ENCODE measurements at regions not wholly inside any gene's neighbourhood (a gene's known extent, or its start where the extent isn't known, plus 50 kb on each side); places are given as distances from the start of the nearest gene placed in this dataset.
"Not testable (repeated sequence)": the region's sequence is repeated elsewhere in the genome, so short reads cannot be mapped to it uniquely, and the experiment has no call there.

DNA sequence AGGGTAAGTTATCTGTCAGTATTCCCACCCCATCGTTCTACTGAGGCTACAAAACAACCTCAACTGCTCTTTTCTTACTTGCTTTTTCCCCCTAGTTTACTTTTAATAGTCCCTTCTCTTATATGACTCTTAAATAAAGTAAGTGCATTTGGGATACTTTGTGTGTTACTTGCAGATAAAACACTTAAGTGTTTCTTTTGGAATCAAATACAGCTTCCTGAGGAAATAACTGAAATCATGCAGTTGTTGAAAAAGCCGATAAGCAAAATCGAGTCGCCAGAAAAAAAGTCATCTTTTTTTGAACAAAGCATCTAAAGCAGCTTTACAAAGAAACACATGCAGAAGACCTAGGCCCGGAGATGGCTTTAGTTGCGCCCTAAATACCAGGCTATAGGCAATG lies 53.5 kb upstream of the EPB41L4A start:
- DNase-seq, result no peak

DNA sequence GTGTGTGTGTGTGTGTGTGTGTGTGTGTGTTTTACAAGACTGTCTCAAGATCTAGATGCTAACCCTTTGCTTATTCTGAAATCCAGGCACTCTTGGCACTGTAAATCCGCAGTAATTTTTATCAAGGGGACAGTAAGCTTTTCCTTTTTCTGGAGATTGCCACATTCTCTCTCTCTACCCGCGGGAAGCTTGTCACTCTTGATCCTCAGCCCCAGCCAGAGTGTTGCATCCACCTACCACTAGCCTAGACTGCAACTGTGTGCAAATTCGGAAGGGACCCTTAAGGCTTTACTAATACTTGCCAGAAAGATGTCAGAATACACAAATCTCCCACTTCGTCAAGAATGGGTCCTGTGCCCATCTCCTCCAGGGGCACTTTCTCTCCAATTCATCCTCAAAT lies 54.9 kb upstream of the EPB41L4A start:
- no peak for DNase-seq

DNA sequence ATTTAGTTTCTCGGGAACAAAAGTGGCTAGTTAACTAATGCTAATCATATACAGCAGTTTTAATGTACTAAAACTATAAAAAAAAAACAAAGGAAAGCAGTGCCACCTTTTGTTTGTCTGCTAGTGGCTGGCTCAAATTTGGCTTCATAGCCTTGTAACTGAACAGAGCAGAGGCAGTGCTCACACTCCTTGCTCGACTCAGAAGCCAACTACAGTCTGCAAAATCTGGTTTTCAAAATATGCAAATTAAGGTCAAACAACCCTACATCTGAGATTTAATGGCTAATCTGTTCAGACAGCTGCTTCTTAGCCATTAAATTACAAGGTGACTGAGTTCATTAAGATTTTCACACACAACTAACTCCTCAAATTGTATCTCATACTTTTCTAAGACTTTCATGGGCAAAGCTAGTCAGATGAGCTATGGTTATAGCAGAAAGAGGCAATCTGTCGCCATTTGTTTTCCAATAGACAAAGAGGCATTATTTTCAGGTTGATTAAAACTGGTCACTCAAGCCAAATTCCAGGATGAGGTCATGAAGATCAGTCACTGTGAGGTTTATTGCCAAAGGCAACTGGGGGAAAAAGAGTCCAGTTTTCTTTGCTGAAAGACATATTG lies 56.8 kb upstream of the EPB41L4A start:
- no peak for DNase-seq

DNA sequence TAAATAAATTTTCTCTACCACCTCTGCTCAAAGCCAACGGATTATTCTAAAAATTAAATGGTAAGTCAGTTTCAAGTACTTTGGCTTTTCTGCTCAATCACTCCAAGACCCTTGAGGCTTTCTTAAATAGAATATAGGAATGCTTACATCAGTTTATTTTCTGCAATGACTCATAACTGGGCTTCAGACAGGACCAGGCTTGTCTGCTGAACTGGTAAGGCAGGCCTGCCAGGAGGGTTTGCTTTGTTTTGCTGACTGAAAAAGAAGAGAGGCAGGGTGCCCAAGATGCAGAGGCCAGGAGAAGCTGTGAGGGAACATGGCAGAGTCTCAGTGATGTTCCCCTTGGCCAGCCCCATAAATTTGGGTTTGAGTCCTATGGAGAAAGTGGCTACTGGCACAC lies 60.3 kb upstream of the EPB41L4A start:
- DNase-seq, result no peak

DNA sequence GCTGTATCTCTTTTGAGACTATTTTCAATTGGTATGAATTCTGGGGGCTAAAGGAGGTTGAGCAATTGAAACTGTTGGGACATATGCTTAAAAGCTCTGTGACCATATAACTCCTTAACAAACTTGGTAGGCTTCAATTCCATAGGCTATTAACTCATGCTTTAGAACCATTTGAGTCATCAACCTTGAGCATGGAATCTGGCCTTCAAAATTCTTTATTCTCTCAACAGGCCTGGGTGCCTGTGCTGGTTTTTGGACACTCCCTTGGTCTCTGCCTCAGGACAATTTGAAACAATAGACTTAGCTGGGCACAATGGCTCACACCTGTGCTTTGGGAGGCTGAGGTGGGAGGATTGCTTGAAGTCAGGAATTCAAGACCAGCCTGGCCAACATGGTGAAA lies 61.4 kb upstream of the EPB41L4A start:
- no peak for DNase-seq

DNA sequence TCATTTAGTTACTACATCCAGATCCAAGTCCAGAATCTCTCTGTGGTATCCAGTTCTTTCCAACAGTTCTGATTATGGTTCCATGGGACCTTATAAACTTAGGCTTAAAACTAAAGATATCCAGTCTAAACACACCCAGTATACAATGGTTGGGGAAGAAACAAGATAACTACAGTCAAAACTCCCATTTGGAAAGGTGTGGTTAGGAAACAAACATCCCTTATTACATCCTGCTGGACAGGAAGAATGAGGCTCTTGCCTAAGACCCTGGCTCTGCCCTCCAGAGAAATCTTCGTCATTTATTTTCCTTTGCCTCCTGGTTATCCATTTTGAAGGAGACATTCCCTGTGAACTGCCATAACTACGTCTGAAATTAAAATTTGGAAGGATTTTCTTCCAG lies 64.6 kb upstream of the EPB41L4A start:
- no peak for DNase-seq

DNA sequence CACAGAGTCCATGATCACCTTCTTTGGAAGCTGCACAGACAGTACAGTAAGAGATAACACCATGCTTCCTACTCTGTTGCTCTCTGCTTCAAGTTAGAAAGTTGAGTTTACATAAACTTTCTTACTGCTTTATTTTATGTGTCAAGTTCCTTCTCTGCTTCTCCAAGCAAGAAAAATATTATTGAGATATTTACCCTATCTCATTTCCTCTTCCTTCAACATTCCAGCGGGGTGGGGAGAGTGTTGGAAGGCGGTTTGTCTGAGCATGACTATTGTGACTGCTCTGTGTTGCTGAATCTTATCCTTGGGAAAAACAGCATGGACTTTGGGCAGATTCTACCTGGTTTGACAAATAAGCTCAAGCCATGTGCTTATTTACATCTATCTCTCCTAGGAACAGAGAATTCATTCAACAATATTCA lies 66.9 kb upstream of the EPB41L4A start:
- DNase-seq, result no peak

DNA sequence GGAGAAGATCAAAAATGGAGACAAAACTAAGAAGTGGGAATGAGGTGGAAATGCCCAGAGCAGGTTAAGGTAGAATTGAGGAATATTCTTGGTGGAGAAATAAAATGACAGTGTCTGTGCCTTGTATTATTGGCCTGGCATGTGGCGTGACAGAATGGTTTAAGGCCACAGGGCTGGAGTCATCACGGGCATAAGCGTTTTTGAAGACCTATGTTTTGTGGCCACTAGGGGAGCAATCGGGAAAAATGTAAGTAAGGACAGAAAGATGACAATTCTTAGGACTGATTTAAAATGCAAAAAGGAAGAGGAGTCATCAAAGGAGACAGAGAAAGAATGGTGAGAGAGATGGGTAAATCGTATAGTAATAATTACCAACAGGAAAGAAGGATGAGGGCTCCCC lies 72.2 kb upstream of the EPB41L4A start:
- DNase-seq, result peak; percentile 3

DNA sequence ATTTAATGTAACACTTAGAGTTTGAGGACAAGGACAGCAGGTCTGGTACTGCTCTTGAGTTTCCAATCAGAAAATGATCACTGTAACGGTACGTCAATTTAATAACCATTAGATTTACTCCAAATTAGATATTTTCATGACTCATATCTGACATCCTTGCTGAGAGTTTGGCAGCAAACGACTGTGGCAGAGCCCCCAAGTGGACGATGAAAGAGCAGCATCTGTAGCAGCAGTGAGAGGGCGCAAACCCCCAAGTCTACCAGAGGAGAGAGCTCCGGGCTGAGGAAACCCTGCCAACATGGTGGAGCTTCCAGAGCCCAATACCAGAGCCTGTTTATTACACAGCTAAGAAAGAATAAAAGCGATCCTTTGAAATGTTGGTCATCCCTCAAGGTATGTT lies 73.2 kb upstream of the EPB41L4A start:
- peak; percentile 81 for DNase-seq

DNA sequence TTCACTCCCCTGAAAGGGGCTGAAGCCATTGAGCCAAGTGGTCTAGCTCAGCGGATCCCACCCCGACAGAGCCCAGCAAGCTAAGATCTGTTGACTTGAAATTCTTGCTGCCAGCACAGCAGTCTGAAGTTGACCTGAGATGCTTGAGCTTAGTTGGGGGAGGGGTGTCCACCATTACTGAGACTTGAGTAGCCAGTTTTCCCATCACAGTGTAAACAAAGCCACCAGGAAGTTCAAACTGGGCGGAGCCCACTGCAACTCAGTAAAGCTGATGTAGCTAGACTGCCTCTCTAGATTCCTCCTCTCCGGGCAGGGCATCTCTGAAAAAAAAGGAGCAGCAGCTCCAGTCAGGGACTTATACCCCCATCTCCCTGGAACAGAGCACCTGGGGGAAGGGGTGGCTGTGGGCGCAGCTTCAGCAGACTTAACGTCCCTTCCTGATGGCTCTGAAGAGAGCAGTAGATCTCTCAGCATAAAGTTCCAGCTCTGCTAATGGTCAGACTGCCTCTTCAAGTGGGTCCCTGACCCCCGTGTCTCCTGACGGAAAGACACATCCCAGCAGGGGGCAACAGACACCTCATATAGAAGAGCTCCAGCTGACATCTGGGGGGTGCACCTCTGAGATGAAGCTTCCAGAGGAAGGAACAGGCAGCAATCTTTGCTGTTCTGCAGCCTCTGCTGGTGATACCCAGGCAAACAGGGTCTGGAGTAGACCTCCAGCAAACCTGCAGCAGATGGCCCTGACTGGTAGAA lies 84.8 kb upstream of the EPB41L4A start:
- not testable (repeated sequence) for DNase-seq

DNA sequence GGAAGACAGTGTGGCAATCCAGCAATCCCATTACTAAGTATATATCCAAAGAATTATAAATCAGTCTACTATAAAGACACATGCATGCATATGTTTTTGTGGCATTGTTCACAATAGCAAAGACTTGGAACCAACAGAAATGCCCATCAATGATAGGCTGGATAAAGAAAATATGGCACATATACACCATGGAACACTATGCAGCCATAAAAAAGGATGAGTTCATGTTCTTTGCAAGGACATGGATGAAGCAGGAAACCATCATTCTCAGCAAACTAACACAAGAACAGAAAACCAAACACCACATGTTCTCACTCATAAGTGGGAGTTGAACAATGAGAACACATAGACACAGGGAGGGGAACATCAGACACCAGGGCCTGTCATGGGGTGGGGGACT lies 90.0 kb upstream of the EPB41L4A start:
- not testable (repeated sequence) for DNase-seq

DNA sequence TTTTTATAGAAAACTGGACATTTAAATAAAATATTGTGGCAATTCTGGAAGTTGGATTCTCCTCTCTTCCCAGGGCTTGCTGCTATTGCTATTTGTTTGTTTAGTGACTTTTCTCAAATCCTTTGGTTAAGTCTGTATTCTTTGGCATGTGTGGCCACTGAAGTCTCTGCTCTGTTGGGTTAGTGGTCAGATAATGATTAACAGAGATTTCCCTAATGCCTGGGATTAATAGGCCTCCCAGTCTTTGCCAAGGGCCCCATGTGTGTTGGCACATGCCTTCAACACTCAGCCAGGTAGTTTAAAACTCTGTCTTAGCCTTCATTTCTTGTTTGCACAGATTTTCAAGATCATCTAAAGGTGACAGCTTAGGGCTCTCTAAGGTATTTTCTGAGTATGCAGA lies 92.8 kb upstream of the EPB41L4A start:
- DNase-seq, result no peak

DNA sequence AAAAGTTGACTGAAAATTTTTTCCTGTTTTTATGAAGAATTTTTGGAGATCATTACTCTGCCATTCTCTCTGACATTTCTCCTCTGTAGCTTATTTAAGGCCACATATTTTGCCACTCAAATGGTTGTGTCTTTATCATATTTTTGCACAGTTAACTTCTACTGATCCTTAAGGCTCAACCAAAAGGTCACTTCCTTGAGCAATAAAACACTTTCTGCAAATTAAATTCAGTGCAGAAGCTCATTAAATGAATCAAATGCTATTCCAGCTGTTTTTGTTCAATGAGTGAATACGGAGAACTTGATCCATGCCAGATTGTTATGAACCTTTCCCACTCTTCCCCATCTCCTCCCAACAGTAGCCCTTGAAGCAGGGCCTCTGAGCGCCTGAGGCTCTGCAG lies 93.8 kb upstream of the EPB41L4A start:
- DNase-seq, result no peak

DNA sequence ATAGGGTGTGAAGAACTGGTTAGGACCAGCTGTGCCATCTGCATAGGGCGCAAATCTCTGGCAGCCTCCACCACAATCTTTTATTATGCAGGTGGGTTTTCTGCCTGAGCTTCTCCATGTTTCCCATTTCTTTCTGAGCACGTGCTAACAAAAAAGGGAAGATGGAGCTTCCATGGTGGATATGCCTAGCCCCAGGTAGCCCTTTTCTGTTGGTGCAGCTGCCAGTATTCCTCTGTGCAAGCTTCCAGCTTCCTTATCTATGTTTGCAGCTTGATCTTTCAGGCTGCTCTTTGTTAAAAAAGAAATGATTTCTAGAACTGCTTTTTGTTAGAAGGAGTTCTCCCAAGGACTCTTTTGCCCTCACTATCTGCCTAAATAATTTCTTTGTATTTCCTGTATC lies 95.0 kb upstream of the EPB41L4A start:
- no peak for DNase-seq

DNA sequence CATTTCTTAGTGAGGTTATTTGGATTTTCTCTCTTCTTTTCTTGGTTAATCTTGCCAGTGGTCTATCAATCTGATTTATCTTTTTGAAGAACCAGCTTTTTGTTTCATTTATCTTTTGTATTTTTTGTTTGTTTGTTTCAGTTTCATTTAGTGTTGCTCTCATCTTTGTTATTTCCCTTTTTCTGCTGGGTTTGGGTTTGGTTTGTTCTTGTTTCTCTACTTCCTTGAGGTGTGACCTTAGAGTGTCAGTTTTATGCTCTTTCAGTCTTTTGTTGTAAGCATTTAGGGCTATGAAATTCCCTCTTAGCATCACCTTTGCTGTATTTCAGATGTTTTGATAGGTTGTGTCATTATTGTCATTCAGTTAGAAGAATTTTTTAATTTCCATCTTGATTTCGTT lies 101.4 kb upstream of the EPB41L4A start:
- DNase-seq, result not testable (repeated sequence)

DNA sequence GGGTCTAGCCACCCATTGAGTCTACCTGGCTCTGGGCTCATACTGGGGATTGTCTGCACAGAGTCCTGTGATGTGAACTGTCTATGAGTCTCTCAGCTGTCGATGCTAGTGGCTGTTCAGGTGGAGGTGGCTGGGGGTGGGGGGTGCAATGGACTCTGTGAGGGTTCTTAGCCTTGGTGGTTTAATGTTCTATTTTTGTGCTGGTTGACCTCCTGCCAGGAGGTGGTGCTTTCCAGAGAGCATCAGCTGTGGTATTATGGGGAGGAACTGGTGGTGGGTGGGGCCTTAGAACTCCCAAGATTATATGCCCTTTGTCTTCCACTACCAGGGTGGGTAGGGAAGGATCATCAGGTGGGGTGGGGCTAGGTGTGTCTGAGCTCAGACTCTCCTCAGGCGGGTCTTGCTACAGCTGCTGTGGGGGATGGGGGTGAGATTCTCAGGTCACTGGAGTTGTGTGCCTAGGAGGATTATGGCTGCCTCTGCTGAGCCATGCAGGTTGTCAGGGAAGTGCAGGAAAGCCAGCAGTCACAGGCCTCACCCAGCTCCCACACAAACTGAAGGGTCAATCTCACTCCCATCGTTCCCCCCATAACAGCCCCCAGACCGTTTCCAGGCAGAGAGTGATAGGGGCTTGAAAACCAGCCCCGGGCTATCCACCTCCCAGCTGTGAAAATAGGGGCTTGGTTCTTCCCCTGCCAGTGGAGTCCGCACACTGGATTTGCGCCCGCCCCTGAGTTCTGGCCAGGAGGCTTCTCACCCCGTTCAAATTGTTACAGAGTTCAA lies 104.0 kb upstream of the EPB41L4A start:
- DNase-seq, result peak; percentile 56

DNA sequence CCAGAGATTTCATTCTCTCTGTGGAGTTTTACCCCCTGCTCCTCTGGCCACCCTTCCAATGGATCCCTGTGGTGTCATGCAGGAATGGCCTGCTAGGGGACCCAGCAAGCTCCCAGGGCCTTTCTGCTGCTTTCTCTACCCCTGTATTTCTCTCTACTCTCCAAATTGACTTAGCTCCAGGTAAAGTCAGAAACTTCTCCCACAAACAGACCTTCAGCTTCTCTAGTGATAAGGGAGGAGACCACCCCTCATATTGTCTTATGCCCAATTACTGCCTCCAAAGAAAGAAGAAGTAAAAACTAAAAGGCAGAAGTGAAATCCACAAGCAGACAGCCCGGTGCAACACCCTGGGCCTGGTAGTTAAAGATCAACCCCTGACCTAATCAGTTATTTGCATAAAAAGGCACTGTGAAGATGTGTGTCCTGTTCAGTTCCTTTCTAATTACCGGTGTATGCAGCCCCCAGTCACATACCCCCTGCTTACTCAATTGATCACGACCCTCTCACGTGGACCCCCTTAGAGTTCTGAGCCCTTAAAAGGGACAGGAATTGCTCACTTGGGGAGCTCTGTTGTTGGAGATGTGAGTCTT lies 104.7 kb upstream of the EPB41L4A start:
- DNase-seq, result not testable (repeated sequence)

DNA sequence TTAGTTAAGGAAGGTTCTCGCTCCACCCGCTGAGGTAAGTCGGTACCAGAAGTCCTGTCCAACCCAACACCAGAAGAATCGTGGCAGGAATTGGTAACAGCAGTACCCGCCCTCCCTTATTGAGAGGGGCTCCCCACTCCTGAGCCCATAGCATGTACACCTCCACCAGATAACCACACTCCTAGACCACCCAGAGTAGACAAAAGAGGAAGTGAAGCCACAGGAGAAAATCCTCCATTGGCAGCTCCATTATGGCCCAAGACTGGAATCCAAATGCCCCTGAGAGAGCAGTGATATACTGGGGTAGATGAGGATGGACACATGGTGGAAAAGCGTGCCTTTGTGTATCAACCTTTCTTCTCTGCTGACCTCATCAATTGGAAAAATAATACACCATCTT lies 106.1 kb upstream of the EPB41L4A start:
- DNase-seq, result no peak

DNA sequence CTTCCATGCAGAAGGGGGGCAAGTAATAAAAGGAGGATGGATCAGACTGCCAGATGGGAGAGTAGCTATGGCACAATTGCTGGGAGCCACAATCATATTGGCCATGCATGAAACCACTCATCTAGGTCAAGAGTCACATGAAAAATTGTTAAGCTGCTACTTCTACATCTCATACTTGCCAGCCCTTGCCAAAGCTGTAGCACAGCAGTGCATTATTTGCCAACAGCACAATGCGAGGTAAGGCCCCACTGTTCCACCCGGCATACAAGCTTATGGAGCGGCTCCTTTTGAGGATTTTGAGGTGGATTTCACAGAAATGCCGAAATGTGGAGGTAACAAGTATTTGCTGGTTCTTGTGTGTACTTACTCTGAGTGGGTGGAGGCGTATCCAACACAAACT lies 109.9 kb upstream of the EPB41L4A start:
- DNase-seq, result no peak

DNA sequence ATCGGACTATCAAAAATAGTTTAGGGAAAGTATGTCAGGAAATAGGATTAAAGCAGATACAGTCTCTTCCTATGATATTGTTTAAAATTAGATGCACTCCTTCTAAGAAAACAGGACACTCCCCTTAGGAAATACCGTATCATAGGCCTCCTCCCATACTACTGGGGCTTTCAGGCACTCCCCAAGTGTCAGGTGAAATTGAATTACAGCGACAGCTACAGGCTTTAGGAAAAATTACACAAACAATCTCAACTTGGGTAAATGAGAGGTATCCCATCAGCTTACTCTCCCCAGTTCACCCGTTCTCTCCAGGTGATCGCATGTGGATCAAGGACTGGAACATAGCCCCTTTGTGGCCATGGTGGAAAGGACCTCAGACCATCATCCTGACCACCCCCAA lies 110.4 kb upstream of the EPB41L4A start:
- peak; percentile 35 for DNase-seq

DNA sequence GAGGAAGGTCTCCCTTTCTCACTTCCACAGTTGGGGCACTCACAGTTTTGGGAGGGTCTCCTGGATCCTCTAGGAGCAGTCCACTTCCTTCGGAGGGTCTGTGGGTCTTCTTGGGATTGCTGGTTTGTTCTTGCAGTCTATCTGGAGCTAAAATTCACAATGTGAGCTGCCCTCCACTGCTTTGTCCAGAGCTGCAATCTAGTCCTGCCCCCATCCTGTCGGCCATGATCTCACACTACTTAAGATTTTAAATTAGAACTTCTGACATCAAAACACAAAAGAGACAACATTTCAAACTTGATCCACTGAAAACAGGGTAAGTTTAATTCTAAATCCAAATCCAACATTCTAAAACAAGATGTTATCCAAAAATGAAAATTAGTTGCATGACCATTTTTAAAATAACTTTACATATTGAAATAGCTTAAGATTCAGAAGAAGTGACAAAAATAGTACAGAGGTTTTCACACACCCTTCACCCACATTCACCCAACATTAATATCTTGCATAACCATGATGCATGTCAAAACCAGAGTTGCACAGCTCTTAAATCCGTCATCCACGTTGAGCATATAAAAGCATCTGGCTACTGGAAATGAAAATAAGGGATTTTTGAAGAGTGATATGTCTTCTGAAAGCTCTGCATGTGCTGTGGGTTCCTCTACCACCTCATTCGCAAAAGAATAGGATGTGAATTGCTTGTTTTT lies 113.7 kb upstream of the EPB41L4A start:
- DNase-seq, result no peak

DNA sequence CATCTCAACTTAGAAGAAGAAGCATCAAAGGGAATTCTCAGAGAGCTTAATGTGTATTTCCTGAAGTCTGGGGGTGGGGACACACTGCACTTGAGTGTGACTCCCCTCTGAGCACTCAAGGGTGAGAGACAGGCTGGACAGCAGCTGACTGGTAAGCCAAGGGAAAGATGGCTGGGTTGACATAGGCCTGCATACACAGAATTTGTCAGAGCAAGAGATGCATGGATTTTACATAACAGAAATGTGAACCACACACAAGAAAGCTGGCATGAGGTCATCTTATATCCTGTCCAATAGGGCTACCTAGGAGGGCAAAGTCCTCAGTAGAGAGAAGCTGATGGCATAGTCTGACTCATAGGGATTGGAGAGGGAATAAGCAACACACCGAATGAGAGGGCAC lies 114.3 kb upstream of the EPB41L4A start:
- DNase-seq, result no peak

DNA sequence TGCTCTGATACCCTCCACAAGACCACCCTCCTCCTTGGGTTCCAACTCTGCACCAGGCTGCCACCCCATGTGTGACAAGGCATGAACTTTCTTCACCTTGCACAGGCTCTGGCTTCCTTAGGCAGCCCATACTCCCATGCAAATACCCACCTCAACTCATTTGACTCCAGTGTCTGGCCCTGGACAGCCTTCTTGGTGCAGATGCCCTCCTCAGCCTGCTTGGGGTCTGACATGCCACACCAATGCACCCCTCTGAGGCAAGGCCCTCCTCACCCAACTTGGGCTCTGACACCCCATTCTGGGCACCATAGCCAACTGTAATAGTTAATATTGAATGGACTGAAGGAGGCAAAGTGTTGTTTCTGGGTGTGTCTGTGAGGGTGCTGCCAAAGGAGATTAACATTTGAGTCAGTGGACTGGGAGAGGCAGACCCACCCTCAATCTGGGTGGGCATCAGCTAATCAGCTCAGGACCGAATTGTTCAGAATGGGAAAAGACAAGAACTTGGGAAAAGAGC lies 115.0 kb upstream of the EPB41L4A start:
- DNase-seq, result no peak

All from NCI-H82 (cell line).